Activated T-cell treated with anti-CD3 and anti-CD28 coated beads, Interleukin-2, amount 50 U/mL, for 4 hours (primary cell): ENCODE measurements at regions not wholly inside any gene's neighbourhood (a gene's known extent, or its start where the extent isn't known, plus 50 kb on each side); places are given as distances from the start of the nearest gene placed in this dataset.
"Not testable (repeated sequence)": the region's sequence is repeated elsewhere in the genome, so short reads cannot be mapped to it uniquely, and the experiment has no call there.

Source experiments
- ATAC-seq, 2 donors: fragments of 200-7000 bp; cut with Tn5 transposase; one replicate each; pipeline ENCODE4 v1.10.0; 2021
- DNase-seq: peaks from one replicate; pipeline ENCODE4 v3.0.0-alpha.2; 2020
- H3K27me3 Mint-ChIP-seq: one replicate; pipeline ENCODE4 v1.8.0; 2021; ENCODE audit warnings: low read depth, mixed read lengths
- H3K36me3 Mint-ChIP-seq: one replicate; pipeline ENCODE4 v1.8.0; 2022; ENCODE audit warnings: mixed read lengths; ENCODE audit not compliant: insufficient read depth
- H3K4me1 Mint-ChIP-seq: one replicate; pipeline ENCODE4 v1.8.0; 2021; ENCODE audit warnings: low read depth, mixed read lengths
- H3K4me3 Mint-ChIP-seq: one replicate; pipeline ENCODE4 v1.8.0; 2021; ENCODE audit warnings: mild to moderate bottlenecking, moderate library complexity, mixed read lengths
- H3K9me3 Mint-ChIP-seq: one replicate; pipeline ENCODE4 v1.8.0; 2021; ENCODE audit warnings: mixed read lengths

DNA sequence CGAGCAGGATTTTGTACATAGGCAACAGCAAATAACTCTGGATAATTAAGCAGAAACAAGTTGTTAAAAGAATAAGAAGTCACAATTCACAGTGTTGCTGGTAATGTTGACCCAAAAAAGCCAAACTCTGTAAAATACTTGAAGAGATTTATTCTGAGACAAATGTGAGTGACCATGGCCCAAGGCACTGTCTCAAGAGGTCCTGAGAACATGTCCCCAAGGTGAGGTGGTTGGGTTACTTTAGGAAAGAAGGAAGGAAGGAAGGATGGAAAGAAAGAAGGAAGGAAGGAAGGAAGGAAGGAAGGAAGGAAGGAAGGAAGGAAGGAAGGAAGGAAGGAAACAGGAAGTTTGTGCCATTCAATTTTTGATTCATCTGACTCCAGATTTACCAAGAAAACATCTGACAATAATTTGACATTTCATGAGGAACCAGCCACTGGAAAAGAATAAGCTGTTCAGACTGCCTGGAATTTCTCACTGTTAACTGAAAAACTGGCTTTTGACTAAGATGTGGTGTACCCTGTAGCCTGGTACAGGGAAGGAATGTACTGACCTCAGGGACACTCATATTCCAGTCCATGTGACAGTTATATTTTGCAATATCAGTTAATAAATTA is 295.9 kb upstream of the TNC start:
- Mint-ChIP-seq H3K4me3 (no peak overlapping the region), H3K4me1 (no peaks in the 10 kb centered on the region), H3K36me3 (no peaks in the 10 kb centered on the region), H3K9me3 (no peaks in the 10 kb centered on the region), H3K27me3 (peaks cover 8% of the 10 kb centered on the region)
- no peak for ATAC-seq
- no peak for DNase-seq

DNA sequence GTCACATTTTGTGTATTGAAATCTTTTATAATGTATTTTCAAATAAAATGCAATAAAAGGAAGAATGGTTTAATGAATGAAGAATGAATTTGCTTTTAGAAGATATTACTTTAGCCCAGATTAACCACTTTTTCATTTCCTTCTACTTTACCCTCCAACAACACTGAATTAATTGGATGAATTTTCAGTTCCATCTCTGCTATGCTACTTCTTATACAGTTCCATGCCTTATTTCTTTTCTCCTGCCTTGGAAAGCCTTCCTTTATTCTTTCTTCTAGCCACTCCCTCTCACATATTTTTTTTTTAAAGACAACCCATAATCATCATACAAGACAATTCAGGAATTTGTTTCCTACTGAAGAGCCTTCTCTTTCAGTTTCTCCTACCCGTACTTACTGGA is 296.6 kb upstream of the TNC start:
- DNase-seq (no peak), ATAC-seq (no peak)
- Mint-ChIP-seq H3K4me3 (no peak overlapping the region), H3K4me1 (no peaks in the 10 kb centered on the region), H3K27me3 (peaks cover under 1% of the 10 kb centered on the region), H3K9me3 (no peaks in the 10 kb centered on the region), H3K36me3 (no peaks in the 10 kb centered on the region)

GRCh38 chr9:115415450-115415849 is 297.5 kb upstream of the TNC start:
- Mint-ChIP-seq H3K27me3 (no peaks in the 10 kb centered on the region), H3K4me3 (no peak overlapping the region), H3K4me1 (no peaks in the 10 kb centered on the region), H3K9me3 (peaks cover under 1% of the 10 kb centered on the region), H3K36me3 (no peaks in the 10 kb centered on the region)
- no peak for ATAC-seq
- DNase-seq, result no peak

- H3K36me3 Mint-ChIP-seq, result no peaks in the 10 kb centered on the region
- no peak overlapping the region for H3K4me3 Mint-ChIP-seq
- no peaks in the 10 kb centered on the region for H3K27me3 Mint-ChIP-seq
- DNase-seq (no peak), ATAC-seq (no peak)
- H3K9me3 Mint-ChIP-seq, result peaks cover 7% of the 10 kb centered on the region
- no peaks in the 10 kb centered on the region for H3K4me1 Mint-ChIP-seq
These were observed 298.3 kb upstream of the TNC start for GRCh38 chr9:115416299-115416698.

- H3K27me3 Mint-ChIP-seq, DNase-seq, H3K4me1 Mint-ChIP-seq, H3K4me3 Mint-ChIP-seq, H3K36me3 Mint-ChIP-seq, ATAC-seq: not testable (repeated sequence)
- H3K9me3 Mint-ChIP-seq, result peaks cover 12% of the 10 kb centered on the region
These were observed 300.2 kb upstream of the TNC start for GRCh38 chr9:115418181-115418580.

DNA sequence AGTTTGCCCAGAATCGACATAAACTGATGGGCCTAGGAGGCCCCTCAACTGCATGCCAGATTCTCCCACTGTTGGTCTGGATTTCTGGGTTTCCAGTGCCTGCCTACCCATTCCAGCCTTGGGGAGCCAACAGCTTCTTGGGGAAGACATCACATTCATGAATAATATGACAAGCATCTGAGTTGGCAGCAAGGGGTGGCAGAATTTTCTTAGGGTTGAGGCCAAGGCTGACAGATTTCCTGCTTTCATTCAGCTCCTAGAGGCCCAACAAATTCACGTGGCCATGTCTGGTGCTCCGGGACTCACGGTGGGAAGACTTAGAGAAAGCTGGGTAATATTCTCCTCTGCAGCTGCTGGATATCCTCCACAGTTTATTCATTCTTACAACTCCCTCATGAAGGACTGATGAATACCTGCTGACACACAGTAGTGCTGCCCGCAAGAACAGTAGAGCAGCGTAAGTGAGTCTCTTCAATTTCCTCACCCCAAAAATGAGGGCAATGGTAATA is 305.0 kb upstream of the TNC start:
- no peaks in the 10 kb centered on the region for H3K4me1 Mint-ChIP-seq
- no peaks in the 10 kb centered on the region for H3K27me3 Mint-ChIP-seq
- DNase-seq, result no peak
- no peaks in the 10 kb centered on the region for H3K36me3 Mint-ChIP-seq
- H3K4me3 Mint-ChIP-seq, result no peak overlapping the region
- H3K9me3 Mint-ChIP-seq, result peaks cover 36% of the 10 kb centered on the region
- ATAC-seq, result no peak

DNA sequence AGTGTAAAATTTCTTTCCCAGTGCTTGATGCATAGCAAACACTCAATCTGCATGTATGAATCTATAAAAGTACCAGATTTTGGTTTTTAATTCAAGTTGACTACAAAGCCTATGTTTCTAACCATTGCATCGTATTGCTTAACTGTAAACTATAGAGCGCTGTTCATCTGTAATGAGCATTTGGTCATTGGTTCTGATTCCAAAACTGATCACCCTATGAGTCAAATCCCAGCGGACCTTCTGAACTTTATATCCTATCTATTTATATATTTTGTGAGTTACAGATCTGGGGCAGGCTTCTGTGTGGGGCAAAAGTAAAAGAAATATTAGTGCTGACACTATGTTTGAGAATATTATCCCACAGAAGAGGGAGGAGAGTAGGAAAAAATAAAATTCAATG is 305.7 kb upstream of the TNC start:
- H3K27me3 Mint-ChIP-seq, result no peaks in the 10 kb centered on the region
- no peak overlapping the region for H3K4me3 Mint-ChIP-seq
- DNase-seq (no peak), ATAC-seq (no peak)
- H3K36me3 Mint-ChIP-seq, result no peaks in the 10 kb centered on the region
- peaks cover 36% of the 10 kb centered on the region for H3K9me3 Mint-ChIP-seq
- H3K4me1 Mint-ChIP-seq, result no peaks in the 10 kb centered on the region

- Mint-ChIP-seq H3K27me3 (no peaks in the 10 kb centered on the region), H3K9me3 (peaks cover 34% of the 10 kb centered on the region), H3K4me1 (no peaks in the 10 kb centered on the region), H3K4me3 (no peak overlapping the region), H3K36me3 (no peaks in the 10 kb centered on the region)
- no peak for ATAC-seq
- no peak for DNase-seq
These were observed 307.6 kb upstream of the TNC start for GRCh38 chr9:115425601-115426000.

DNA sequence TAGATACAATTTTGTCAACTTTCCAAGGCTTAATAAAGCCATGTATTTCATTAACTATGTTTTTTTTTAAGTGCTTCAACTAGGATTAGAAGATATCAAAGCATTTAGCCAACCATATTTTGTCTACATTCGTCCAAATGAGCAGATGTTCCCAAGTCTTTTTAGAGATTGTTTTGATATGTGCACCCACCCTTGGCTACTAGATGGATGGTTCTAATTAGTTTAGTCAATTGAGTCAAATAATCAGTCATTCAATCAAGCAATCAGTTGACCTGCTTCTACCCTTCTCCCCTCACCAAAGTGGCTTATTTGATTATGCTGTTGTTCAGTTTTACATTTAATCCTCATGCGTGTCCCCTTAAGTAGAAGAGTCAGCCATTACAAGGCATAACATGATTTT is 319.5 kb upstream of the TNC start:
- ATAC-seq, result no peak

GRCh38 chr9:115439641-115440040 is 321.7 kb upstream of the TNC start:
- Mint-ChIP-seq H3K36me3 (no peaks in the 10 kb centered on the region), H3K4me3 (no peak overlapping the region), H3K4me1 (no peaks in the 10 kb centered on the region), H3K27me3 (peaks cover 6% of the 10 kb centered on the region), H3K9me3 (no peaks in the 10 kb centered on the region)
- ATAC-seq, result no peak
- no peak for DNase-seq

More for the DNA sequence above, 319.5 kb upstream of the TNC start:
- Mint-ChIP-seq H3K4me3 (no peak overlapping the region), H3K9me3 (no peaks in the 10 kb centered on the region), H3K27me3 (no peaks in the 10 kb centered on the region), H3K36me3 (no peaks in the 10 kb centered on the region), H3K4me1 (no peaks in the 10 kb centered on the region)
- no peak for DNase-seq

GRCh38 chr9:115442054-115442453 is 324.1 kb upstream of the TNC start:
- DNase-seq (no peak), ATAC-seq (no peak)
- H3K4me1 Mint-ChIP-seq, result no peaks in the 10 kb centered on the region
- no peak overlapping the region for H3K4me3 Mint-ChIP-seq
- peaks cover 6% of the 10 kb centered on the region for H3K27me3 Mint-ChIP-seq
- no peaks in the 10 kb centered on the region for H3K9me3 Mint-ChIP-seq
- no peaks in the 10 kb centered on the region for H3K36me3 Mint-ChIP-seq

- Mint-ChIP-seq H3K36me3 (no peaks in the 10 kb centered on the region), H3K9me3 (no peaks in the 10 kb centered on the region), H3K27me3 (peaks cover 6% of the 10 kb centered on the region), H3K4me1 (no peaks in the 10 kb centered on the region), H3K4me3 (no peak overlapping the region)
- ATAC-seq, result no peak
- no peak for DNase-seq
These were observed 325.9 kb upstream of the TNC start for GRCh38 chr9:115443890-115444289.

- Mint-ChIP-seq H3K36me3 (no peaks in the 10 kb centered on the region), H3K27me3 (peaks cover 6% of the 10 kb centered on the region), H3K4me3 (no peak overlapping the region), H3K4me1 (no peaks in the 10 kb centered on the region), H3K9me3 (no peaks in the 10 kb centered on the region)
- DNase-seq (no peak), ATAC-seq (no peak)
These were observed 327.0 kb upstream of the TNC start for GRCh38 chr9:115444959-115445358.

DNA sequence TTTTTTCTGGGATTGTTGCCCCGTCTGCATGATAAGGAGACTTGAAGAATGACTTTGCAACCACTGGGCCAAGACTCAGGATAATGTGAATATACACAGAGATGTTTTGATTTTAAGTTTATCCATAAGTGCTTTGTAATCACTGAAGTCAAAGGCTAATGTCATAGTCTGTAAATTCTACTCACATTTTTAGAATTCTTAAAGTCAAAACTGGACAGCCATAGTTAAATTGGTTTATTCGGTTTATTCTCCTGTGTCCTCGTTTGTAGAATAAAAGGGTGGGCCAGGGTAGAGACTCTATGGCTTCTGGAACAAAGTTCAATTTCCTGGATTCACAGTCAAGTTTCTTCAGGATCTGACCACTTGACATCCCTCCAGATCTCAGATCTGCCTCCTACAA is 327.7 kb upstream of the TNC start:
- ATAC-seq (no peak), DNase-seq (no peak)
- Mint-ChIP-seq H3K9me3 (no peaks in the 10 kb centered on the region), H3K27me3 (peaks cover 6% of the 10 kb centered on the region), H3K4me3 (no peak overlapping the region), H3K4me1 (no peaks in the 10 kb centered on the region), H3K36me3 (no peaks in the 10 kb centered on the region)

DNA sequence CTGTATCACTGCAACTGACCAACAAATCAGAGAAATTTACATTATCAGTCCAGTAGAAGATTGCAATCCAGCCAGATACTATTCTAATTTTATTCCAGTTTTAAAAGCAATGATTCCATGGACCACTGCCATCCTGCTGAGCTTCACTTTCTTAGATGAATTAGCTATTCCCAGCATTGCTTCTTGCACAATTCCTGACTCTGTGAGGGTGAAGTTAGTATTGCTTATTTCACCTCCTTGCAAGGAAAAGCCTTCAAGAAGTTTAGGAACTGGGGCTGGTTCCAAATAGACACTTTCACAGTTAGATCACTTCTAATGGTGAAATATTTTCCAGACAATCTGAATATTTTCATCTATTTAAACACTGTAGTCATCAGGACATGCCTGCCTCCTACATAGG is 338.6 kb upstream of the TNC start:
- no peaks in the 10 kb centered on the region for H3K36me3 Mint-ChIP-seq
- DNase-seq (no peak), ATAC-seq (no peak)

DNA sequence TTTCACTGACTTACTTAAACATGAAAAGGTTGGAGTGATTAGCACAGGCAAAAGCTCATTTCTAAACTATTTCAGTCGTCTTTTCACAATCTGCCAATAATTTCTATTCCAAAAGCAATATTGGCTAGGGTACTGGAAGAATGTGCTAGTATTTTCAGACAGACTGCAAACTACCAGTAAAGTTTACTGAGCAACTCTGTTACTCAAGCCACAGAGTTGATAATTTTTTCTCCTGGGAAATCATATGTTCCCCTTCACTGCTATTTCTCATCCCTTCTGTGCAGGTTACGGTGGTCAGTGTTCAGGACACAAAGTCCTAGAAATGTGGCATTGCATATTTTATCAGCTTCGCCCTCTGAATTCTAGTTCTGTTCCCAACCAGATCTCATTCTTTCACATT is 343.3 kb upstream of the TNC start:
- Mint-ChIP-seq H3K36me3 (no peaks in the 10 kb centered on the region), H3K4me1 (no peaks in the 10 kb centered on the region), H3K4me3 (no peak overlapping the region), H3K9me3 (peaks cover 4% of the 10 kb centered on the region), H3K27me3 (peaks cover 15% of the 10 kb centered on the region)
- no peak for ATAC-seq
- no peak for DNase-seq

More for the DNA sequence above, 338.6 kb upstream of the TNC start:
- Mint-ChIP-seq H3K27me3 (peaks cover 14% of the 10 kb centered on the region), H3K4me3 (no peak overlapping the region), H3K9me3 (peaks cover 4% of the 10 kb centered on the region), H3K4me1 (no peaks in the 10 kb centered on the region)
